Peyer's patch (tissue), 4 donors: ENCODE measurements at regions not wholly inside any gene's neighbourhood (a gene's known extent, or its start where the extent isn't known, plus 50 kb on each side); places are given as distances from the start of the nearest gene placed in this dataset.

Source experiments
- CTCF ChIP-seq, 6 experiments: fragments of 450-650 bp in 4 of 6; fragments of 200-600 bp in 2 of 6; sonication (generic) in 1 of 6; IDR thresholded peaks; one replicate each; pipeline ENCODE4 v1.5.1; 2017 to 2019; ENCODE audit warnings: antibody characterized with exemption in 6 of 6, mild to moderate bottlenecking in 3 of 6, moderate library complexity in 1 of 6
- POLR2A ChIP-seq, 2 donors: fragments of 450-650 bp; IDR thresholded peaks; one replicate each; pipeline ENCODE4 v1.5.1; 2017; ENCODE audit warnings: antibody characterized with exemption in 2 of 2, mild to moderate bottlenecking in 2 of 2, moderate library complexity in 2 of 2

GRCh38 chr14:21846227-21846885 lies 172.7 kb upstream of the OR4E1 start:
- TF ChIP-seq CTCF (IDR thresholded peaks at IDR 0.05) (peak in 5 of 6 experiments; percentile 20 to 43 (median 24)), POLR2A (IDR thresholded peaks at IDR 0.05) (no peak)
